ENCODE measurements at regions not wholly inside any gene's neighbourhood (a gene's known extent, or its start where the extent isn't known, plus 50 kb on each side); places are given as distances from the start of the nearest gene placed in this dataset.

- DNase-seq (no peak), ATAC-seq (replicated peaks in 1 of 2) (no peak)
- no peak overlapping the region for H3K4me3 Mint-ChIP-seq
- no peaks in the 10 kb centered on the region for H3K36me3 Mint-ChIP-seq (ENCODE audit: insufficient read depth in 2 of 2)
- peaks cover 9% of the 10 kb centered on the region for H3K27me3 Mint-ChIP-seq (ENCODE audit: low read depth)
- H3K4me1 Mint-ChIP-seq (ENCODE audit: low read depth) = no peaks in the 10 kb centered on the region
- H3K9me3 Mint-ChIP-seq = no peaks in the 10 kb centered on the region
- H3K27ac Mint-ChIP-seq = no peak overlapping the region
Measured at GRCh38 chr10:10830293-10830986, 187.2 kb upstream of the CELF2 start.

GRCh38 chr10:10831085-10831484 is 186.6 kb upstream of the CELF2 start:
- ATAC-seq (replicated peaks in 1 of 2) (no peak), DNase-seq (no peak)
- no peaks in the 10 kb centered on the region for H3K4me1 Mint-ChIP-seq (ENCODE audit: low read depth)
- H3K27ac Mint-ChIP-seq = no peak overlapping the region
- peaks cover 9% of the 10 kb centered on the region for H3K27me3 Mint-ChIP-seq (ENCODE audit: low read depth)
- H3K4me3 Mint-ChIP-seq = no peak overlapping the region
- H3K36me3 Mint-ChIP-seq (ENCODE audit: insufficient read depth in 2 of 2) = no peaks in the 10 kb centered on the region
- no peaks in the 10 kb centered on the region for H3K9me3 Mint-ChIP-seq

- Mint-ChIP-seq H3K9me3 (peaks cover 0 to 3% of the 10 kb centered on the region in 2 donors), H3K4me1 (ENCODE audit: low read depth) (no peaks in the 10 kb centered on the region)
- no peak for ATAC-seq (replicated peaks in 1 of 2)
Measured at GRCh38 chr10:10833955-10834354, 183.7 kb upstream of the CELF2 start.

GRCh38 chr10:10844251-10844650 is 173.4 kb upstream of the CELF2 start:
- no peak overlapping the region for H3K27ac Mint-ChIP-seq

More at GRCh38 chr10:10833955-10834354, 183.7 kb upstream of the CELF2 start:
- Mint-ChIP-seq H3K36me3 (ENCODE audit: insufficient read depth in 2 of 2) (no peaks in the 10 kb centered on the region), H3K27ac (no peak overlapping the region), H3K27me3 (ENCODE audit: low read depth) (no peaks in the 10 kb centered on the region), H3K4me3 (no peak overlapping the region)
- DNase-seq = no peak

GRCh38 chr10:10845185-10845584 is 172.5 kb upstream of the CELF2 start:
- Mint-ChIP-seq H3K27ac (no peak overlapping the region), H3K4me1 (ENCODE audit: low read depth) (no peaks in the 10 kb centered on the region), H3K4me3 (no peak overlapping the region), H3K9me3 (peaks cover 0 to 3% of the 10 kb centered on the region in 2 donors), H3K36me3 (ENCODE audit: insufficient read depth in 2 of 2) (peaks cover 2% of the 10 kb centered on the region in 2 donors), H3K27me3 (ENCODE audit: low read depth) (no peaks in the 10 kb centered on the region)
- DNase-seq = no peak
- ATAC-seq (replicated peaks in 1 of 2) = no peak

More at GRCh38 chr10:10844251-10844650, 173.4 kb upstream of the CELF2 start:
- ATAC-seq (replicated peaks in 1 of 2) (no peak), DNase-seq (no peak)
- Mint-ChIP-seq H3K9me3 (peaks cover 0 to 7% of the 10 kb centered on the region in 2 donors), H3K4me3 (no peak overlapping the region), H3K27me3 (ENCODE audit: low read depth) (no peaks in the 10 kb centered on the region), H3K36me3 (ENCODE audit: insufficient read depth in 2 of 2) (peaks cover 2 to 7% of the 10 kb centered on the region in 2 donors), H3K4me1 (ENCODE audit: low read depth) (no peaks in the 10 kb centered on the region)

- H3K36me3 Mint-ChIP-seq (ENCODE audit: insufficient read depth in 2 of 2) = no peaks in the 10 kb centered on the region
- no peak for DNase-seq
- no peak for ATAC-seq (replicated peaks in 1 of 2)
- H3K9me3 Mint-ChIP-seq = no peaks in the 10 kb centered on the region
- no peak overlapping the region for H3K4me3 Mint-ChIP-seq
- H3K4me1 Mint-ChIP-seq (ENCODE audit: low read depth) = no peaks in the 10 kb centered on the region
- no peaks in the 10 kb centered on the region for H3K27me3 Mint-ChIP-seq (ENCODE audit: low read depth)
- no peak overlapping the region for H3K27ac Mint-ChIP-seq
Measured at GRCh38 chr10:10845826-10846503, 171.7 kb upstream of the CELF2 start.

GRCh38 chr10:10846504-10846900 is 171.2 kb upstream of the CELF2 start:
- H3K36me3 Mint-ChIP-seq (ENCODE audit: insufficient read depth in 2 of 2) = no peaks in the 10 kb centered on the region
- H3K27me3 Mint-ChIP-seq (ENCODE audit: low read depth) = peaks cover 3% of the 10 kb centered on the region
- ATAC-seq (replicated peaks in 1 of 2) = no peak
- no peaks in the 10 kb centered on the region for H3K9me3 Mint-ChIP-seq
- no peak overlapping the region for H3K4me3 Mint-ChIP-seq
- no peak overlapping the region for H3K27ac Mint-ChIP-seq
- no peak for DNase-seq
- H3K4me1 Mint-ChIP-seq (ENCODE audit: low read depth) = no peaks in the 10 kb centered on the region

- ATAC-seq (replicated peaks in 1 of 2) (no peak), DNase-seq (no peak)
- H3K9me3 Mint-ChIP-seq = no peaks in the 10 kb centered on the region
- peaks cover 9% of the 10 kb centered on the region for H3K27me3 Mint-ChIP-seq (ENCODE audit: low read depth)
- H3K4me1 Mint-ChIP-seq (ENCODE audit: low read depth) = no peaks in the 10 kb centered on the region
- no peak overlapping the region for H3K27ac Mint-ChIP-seq
- H3K4me3 Mint-ChIP-seq = no peak overlapping the region
- H3K36me3 Mint-ChIP-seq (ENCODE audit: insufficient read depth in 2 of 2) = no peaks in the 10 kb centered on the region
Measured at GRCh38 chr10:10847387-10847786, 170.3 kb upstream of the CELF2 start.

GRCh38 chr10:10848488-10849111 is 169.1 kb upstream of the CELF2 start:
- H3K9me3 Mint-ChIP-seq = no peaks in the 10 kb centered on the region
- ATAC-seq (replicated peaks in 1 of 2) = no peak

GRCh38 chr10:10849306-10849705 is 168.4 kb upstream of the CELF2 start:
- Mint-ChIP-seq H3K27ac (no peak overlapping the region), H3K27me3 (ENCODE audit: low read depth) (peaks cover 11% of the 10 kb centered on the region), H3K4me3 (no peak overlapping the region), H3K4me1 (ENCODE audit: low read depth) (no peaks in the 10 kb centered on the region), H3K36me3 (ENCODE audit: insufficient read depth in 2 of 2) (no peaks in the 10 kb centered on the region), H3K9me3 (no peaks in the 10 kb centered on the region)
- DNase-seq = no peak
- ATAC-seq (replicated peaks in 1 of 2) = no peak

More at GRCh38 chr10:10848488-10849111, 169.1 kb upstream of the CELF2 start:
- peaks cover 11% of the 10 kb centered on the region for H3K27me3 Mint-ChIP-seq (ENCODE audit: low read depth)
- DNase-seq = no peak
- H3K36me3 Mint-ChIP-seq (ENCODE audit: insufficient read depth in 2 of 2) = no peaks in the 10 kb centered on the region
- H3K4me1 Mint-ChIP-seq (ENCODE audit: low read depth) = no peaks in the 10 kb centered on the region
- H3K4me3 Mint-ChIP-seq = no peak overlapping the region
- H3K27ac Mint-ChIP-seq = no peak overlapping the region

- Mint-ChIP-seq H3K9me3 (no peaks in the 10 kb centered on the region), H3K36me3 (ENCODE audit: insufficient read depth in 2 of 2) (no peaks in the 10 kb centered on the region), H3K4me3 (no peak overlapping the region), H3K4me1 (ENCODE audit: low read depth) (no peaks in the 10 kb centered on the region), H3K27me3 (ENCODE audit: low read depth) (peaks cover 11% of the 10 kb centered on the region), H3K27ac (no peak overlapping the region)
- ATAC-seq (replicated peaks in 1 of 2) (no peak), DNase-seq (no peak)
Measured at GRCh38 chr10:10850214-10850613, 167.5 kb upstream of the CELF2 start.

GRCh38 chr10:10852464-10852863 is 165.2 kb upstream of the CELF2 start:
- no peak for ATAC-seq (replicated peaks in 1 of 2)

GRCh38 chr10:10853954-10854353 is 163.7 kb upstream of the CELF2 start:
- Mint-ChIP-seq H3K4me1 (ENCODE audit: low read depth) (no peaks in the 10 kb centered on the region), H3K36me3 (ENCODE audit: insufficient read depth in 2 of 2) (no peaks in the 10 kb centered on the region), H3K4me3 (no peak overlapping the region), H3K27ac (no peak overlapping the region), H3K9me3 (no peaks in the 10 kb centered on the region), H3K27me3 (ENCODE audit: low read depth) (peaks cover 17% of the 10 kb centered on the region)
- DNase-seq (no peak), ATAC-seq (replicated peaks in 1 of 2) (no peak)

More at GRCh38 chr10:10852464-10852863, 165.2 kb upstream of the CELF2 start:
- Mint-ChIP-seq H3K27ac (no peak overlapping the region), H3K4me3 (no peak overlapping the region), H3K27me3 (ENCODE audit: low read depth) (peaks cover 17% of the 10 kb centered on the region), H3K4me1 (ENCODE audit: low read depth) (no peaks in the 10 kb centered on the region), H3K36me3 (ENCODE audit: insufficient read depth in 2 of 2) (no peaks in the 10 kb centered on the region), H3K9me3 (no peaks in the 10 kb centered on the region)
- DNase-seq = no peak

All from activated T-cell treated with anti-CD3 and anti-CD28 coated beads, Interleukin-2, amount 50 U/mL, for 72 hours (primary cell).